Glutamatergic neuron (in vitro differentiated cells): ENCODE measurements at regions not wholly inside any gene's neighbourhood (a gene's known extent, or its start where the extent isn't known, plus 50 kb on each side); places are given as distances from the start of the nearest gene placed in this dataset.
"Not testable (repeated sequence)": the region's sequence is repeated elsewhere in the genome, so short reads cannot be mapped to it uniquely, and the experiment has no call there.

Experiments
- DNase-seq: peaks from one replicate; pipeline ENCODE4 v3.0.0; 2022
- H3K27ac Mint-ChIP-seq: one replicate; pipeline ENCODE4 v1.8.0; 2020; ENCODE audit warnings: mild to moderate bottlenecking, mixed read lengths, inconsistent platforms; ENCODE audit not compliant: unreplicated experiment
- H3K27me3 Mint-ChIP-seq: one replicate; pipeline ENCODE4 v1.8.0; 2020; ENCODE audit warnings: mild to moderate bottlenecking, moderate library complexity, mixed read lengths, inconsistent platforms; ENCODE audit not compliant: unreplicated experiment
- H3K36me3 Mint-ChIP-seq: one replicate; pipeline ENCODE4 v1.8.0; 2020; ENCODE audit warnings: mild to moderate bottlenecking, mixed read lengths, inconsistent platforms; ENCODE audit not compliant: unreplicated experiment
- H3K4me1 Mint-ChIP-seq: one replicate; pipeline ENCODE4 v1.8.0; 2020; ENCODE audit warnings: mild to moderate bottlenecking, low read depth, mixed read lengths, inconsistent platforms; ENCODE audit not compliant: unreplicated experiment
- H3K4me3 Mint-ChIP-seq: one replicate; pipeline ENCODE4 v1.8.0; 2020; ENCODE audit warnings: mild to moderate bottlenecking, mixed read lengths, inconsistent platforms; ENCODE audit not compliant: unreplicated experiment
- H3K9me3 Mint-ChIP-seq: one replicate; pipeline ENCODE4 v1.8.0; 2020; ENCODE audit warnings: mild to moderate bottlenecking, moderate library complexity, mixed read lengths, inconsistent platforms; ENCODE audit not compliant: unreplicated experiment
- TF ChIP-seq, protein P1 (sequence below): fragments of 200-600 bp; sonication (generic); IDR thresholded peaks from one replicate; pipeline ENCODE4 v1.5.0; 2021; ENCODE audit not compliant: partially characterized antibody, unreplicated experiment

DNA sequence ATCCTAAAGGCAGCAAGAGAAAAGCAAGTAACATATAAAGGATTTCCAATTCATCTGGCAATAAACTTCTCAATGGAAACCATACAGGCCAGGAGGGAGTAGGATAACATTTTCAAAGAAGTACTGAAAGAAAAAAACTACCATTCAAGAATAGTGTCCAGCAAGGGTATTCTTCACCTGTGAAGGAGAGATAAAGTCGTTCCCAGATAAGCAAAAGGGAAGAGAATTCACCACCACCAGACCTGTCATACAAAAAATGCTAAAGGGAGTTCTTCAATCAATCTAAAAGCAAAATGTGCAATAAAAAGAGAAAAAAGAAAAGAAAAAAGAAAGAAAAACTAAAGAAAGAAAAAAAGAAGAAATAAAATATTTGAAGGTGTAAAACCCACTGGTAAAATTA, 228.9 kb upstream of the AMIGO2 start:
- Mint-ChIP-seq H3K36me3 (no peaks in the 10 kb centered on the region), H3K27ac (no peak overlapping the region), H3K4me1 (no peaks in the 10 kb centered on the region), H3K4me3 (no peak overlapping the region), H3K27me3 (no peaks in the 10 kb centered on the region), H3K9me3 (no peaks in the 10 kb centered on the region)
- TF ChIP-seq, protein P1, sequence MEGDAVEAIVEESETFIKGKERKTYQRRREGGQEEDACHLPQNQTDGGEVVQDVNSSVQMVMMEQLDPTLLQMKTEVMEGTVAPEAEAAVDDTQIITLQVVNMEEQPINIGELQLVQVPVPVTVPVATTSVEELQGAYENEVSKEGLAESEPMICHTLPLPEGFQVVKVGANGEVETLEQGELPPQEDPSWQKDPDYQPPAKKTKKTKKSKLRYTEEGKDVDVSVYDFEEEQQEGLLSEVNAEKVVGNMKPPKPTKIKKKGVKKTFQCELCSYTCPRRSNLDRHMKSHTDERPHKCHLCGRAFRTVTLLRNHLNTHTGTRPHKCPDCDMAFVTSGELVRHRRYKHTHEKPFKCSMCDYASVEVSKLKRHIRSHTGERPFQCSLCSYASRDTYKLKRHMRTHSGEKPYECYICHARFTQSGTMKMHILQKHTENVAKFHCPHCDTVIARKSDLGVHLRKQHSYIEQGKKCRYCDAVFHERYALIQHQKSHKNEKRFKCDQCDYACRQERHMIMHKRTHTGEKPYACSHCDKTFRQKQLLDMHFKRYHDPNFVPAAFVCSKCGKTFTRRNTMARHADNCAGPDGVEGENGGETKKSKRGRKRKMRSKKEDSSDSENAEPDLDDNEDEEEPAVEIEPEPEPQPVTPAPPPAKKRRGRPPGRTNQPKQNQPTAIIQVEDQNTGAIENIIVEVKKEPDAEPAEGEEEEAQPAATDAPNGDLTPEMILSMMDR = no peak
- DNase-seq = no peak

DNA sequence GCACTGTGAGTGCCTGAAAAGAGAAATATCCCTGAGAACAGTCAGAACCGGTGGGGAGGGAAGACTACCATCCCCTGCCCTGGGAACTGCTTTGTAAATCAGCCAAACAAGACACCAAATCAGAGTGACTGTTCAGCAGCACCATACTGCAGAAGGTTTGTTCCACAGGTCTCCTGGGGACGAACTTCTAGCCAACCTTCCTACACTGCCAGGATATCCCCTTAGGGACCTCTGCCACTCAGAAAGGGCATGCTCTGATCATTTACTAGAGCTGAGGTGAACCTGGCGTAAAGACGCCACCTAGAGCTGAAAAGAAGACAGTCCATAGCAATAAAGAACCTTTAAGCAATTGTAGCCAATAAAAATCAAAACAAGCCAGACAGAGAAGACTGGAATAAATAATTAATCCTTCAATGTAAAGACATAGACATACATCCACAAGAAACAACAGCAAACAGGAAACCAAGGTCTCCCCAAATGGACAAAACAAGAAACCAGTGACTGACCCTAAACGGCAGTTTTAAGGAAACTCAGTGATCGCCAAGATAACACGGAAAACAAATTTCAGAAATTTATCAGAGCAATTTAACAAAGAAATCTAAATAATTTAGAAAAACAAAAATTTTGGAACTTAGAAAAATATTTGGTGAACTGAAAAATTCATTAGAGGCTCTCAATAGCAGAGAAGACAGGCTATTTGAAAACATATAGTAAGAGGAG, 228.1 kb upstream of the AMIGO2 start:
- peaks cover 3% of the 10 kb centered on the region for H3K4me1 Mint-ChIP-seq
- no peak for DNase-seq
- TF ChIP-seq, protein P1 = no peak
- H3K4me3 Mint-ChIP-seq = no peak overlapping the region
- H3K27me3 Mint-ChIP-seq = no peaks in the 10 kb centered on the region
- H3K27ac Mint-ChIP-seq = no peak overlapping the region
- H3K36me3 Mint-ChIP-seq = no peaks in the 10 kb centered on the region
- H3K9me3 Mint-ChIP-seq = no peaks in the 10 kb centered on the region

DNA sequence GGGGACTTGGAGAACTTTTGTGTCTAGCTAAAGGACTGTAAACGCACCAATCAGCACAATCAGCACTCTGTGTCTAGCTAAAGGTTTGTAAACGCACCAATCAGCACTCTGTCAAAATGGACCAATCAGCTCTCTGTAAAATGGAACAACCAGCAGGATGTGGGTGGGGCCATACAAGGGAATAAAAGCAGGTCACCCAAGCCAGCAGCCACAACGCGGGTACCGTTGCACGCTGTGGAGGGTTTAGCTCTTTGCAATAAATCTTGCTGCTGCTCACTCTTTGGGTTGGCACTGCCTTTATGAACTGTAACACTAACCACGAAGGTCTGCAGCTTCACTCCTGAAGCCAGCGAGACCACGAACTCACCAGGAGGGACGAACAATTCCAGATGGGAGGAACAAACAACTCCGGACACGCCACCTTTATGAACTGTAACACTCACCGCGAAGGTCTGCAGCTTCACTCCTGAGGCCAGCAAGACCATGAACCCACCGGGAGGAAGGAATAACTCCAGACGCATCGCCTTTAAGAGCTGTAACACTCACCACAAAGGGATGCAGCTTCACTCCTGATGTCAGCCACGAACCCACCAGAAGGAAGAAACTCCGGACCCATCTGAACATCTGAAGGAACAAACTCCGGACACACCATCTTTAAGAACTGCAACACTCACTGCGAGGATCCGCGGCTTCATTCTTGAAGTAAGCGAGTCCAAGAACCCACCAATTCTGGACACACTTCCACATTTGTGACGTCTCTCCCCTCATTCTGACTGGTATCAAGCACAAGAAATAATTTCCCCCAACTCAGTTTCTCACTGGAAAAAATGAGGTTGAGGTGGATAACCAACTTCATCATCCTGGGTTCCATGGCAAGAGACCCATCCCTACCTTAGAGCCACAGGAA, 227.3 kb upstream of the AMIGO2 start:
- peaks cover 11% of the 10 kb centered on the region for H3K4me1 Mint-ChIP-seq
- H3K27me3 Mint-ChIP-seq, H3K9me3 Mint-ChIP-seq, DNase-seq, H3K27ac Mint-ChIP-seq, H3K4me3 Mint-ChIP-seq, H3K36me3 Mint-ChIP-seq: not testable (repeated sequence)

GRCh38 chr12:47306130-47306529, 226.4 kb upstream of the AMIGO2 start:
- H3K27me3 Mint-ChIP-seq = no peaks in the 10 kb centered on the region
- peaks cover 14% of the 10 kb centered on the region for H3K4me1 Mint-ChIP-seq
- no peak for DNase-seq
- no peaks in the 10 kb centered on the region for H3K9me3 Mint-ChIP-seq
- TF ChIP-seq, protein P1 = no peak
- H3K4me3 Mint-ChIP-seq = no peak overlapping the region
- no peak overlapping the region for H3K27ac Mint-ChIP-seq
- H3K36me3 Mint-ChIP-seq = no peaks in the 10 kb centered on the region

DNA sequence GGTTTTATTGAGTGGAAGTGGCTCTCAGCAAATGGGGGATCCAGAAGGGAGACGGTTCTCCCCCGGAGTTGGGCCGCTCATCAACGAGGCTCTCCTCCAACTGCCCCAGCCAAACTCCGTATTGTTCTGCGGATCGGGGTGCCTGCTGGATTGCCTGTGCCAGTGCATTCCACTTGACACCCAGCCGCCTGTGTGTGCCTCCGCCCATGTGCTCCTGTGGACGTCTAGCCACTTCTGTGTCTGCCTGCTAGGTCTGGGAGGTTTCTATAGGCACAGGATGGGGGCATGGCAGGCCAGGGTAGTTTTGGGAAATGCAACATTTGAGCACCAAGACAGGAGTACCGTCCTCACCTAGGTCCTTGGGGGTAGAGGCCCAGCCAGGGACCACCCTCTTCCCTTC, 225.7 kb upstream of the AMIGO2 start:
- Mint-ChIP-seq H3K9me3 (no peaks in the 10 kb centered on the region), H3K27ac (no peak overlapping the region), H3K27me3 (no peaks in the 10 kb centered on the region), H3K4me3 (no peak overlapping the region), H3K4me1 (peaks cover 14% of the 10 kb centered on the region), H3K36me3 (no peaks in the 10 kb centered on the region)
- TF ChIP-seq, protein P1 = no peak
- no peak for DNase-seq
